Stimulated activated CD8-positive, alpha-beta memory T cell treated with anti-CD3 and anti-CD28 coated beads, Interleukin-12 subunit alpha, Interleukin-12 subunit beta, amount 100 ng/mL, for 1 hour (primary cell): ENCODE measurements at regions not wholly inside any gene's neighbourhood (a gene's known extent, or its start where the extent isn't known, plus 50 kb on each side); places are given as distances from the start of the nearest gene placed in this dataset.
A peak's percentile ranks its signal among the peaks of the same experiment; 100 is the strongest.

Experiments
- DNase-seq: peaks from one replicate; pipeline ENCODE4 v3.0.0-alpha.2; 2020; ENCODE audit warnings: low read depth

DNA sequence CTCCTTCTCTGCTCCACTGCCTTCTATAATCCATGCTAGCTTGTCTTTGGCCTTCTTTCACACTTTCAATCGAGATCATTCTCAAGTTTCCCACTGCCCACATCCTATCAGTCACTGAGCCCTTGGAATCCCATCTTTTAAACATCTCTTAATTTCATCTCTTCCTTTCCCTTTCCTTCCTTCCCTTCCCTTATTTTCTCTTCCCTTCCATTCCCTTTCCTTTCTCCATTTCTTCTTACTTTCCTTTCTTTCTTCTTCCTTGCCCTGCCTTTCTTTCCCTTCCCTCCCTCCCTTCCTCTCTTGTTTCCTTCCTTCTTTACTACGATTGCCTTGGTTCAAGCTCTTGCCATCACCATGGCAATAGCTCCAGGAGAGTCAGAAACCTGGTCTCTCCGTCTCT lies 183.8 kb downstream of the EMP1 start:
- no peak for DNase-seq

DNA sequence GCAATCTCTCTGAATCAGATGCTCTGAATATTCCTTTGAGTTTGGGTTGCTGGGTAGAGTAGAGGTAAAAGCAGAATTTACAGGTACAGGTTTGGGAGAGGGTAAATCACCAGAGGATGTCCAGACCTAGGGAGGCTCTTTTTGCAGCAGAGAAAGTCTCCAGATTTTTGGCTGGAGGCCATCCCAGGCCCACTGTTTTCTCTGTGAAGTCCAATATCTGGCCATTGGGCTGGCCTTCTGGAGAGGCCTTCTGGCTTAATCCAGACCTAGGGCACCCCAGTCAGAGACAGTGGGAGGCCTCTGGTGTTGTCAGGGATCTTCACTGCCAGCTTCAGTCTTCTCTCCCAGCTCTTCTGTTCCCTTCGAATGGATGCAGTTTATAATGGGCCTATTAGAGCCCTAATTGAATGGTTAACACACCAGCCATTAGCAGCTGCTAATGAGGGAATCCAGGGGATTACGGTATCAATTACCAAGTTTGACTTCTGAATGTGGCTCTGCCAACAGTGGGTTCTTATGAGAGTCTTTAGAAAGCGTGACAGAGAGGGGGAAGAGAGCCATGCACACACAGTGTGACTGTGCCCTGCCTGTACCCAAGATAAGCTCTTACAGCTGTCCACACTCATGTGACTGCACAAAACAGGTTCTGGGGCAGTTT lies 183.1 kb downstream of the EMP1 start:
- DNase-seq = no peak

DNA sequence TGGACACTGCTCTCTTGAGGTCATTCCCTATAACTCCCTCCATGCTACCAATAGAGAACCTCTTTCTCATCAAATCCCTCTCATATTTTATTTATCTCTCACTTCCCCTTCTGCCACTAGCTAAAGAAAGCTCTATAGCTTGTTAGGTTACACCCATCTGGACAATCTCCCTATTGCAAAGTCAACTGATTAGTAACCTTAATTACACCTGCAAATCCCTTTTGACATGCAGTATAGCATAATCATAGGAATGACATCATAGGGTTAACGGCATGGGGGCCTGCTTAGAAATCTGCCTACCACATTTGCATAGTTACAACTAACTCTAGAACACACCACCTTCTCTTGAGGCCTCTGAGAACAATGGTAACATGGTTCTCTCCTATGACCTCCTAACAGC lies 181.2 kb downstream of the EMP1 start:
- DNase-seq = no peak

DNA sequence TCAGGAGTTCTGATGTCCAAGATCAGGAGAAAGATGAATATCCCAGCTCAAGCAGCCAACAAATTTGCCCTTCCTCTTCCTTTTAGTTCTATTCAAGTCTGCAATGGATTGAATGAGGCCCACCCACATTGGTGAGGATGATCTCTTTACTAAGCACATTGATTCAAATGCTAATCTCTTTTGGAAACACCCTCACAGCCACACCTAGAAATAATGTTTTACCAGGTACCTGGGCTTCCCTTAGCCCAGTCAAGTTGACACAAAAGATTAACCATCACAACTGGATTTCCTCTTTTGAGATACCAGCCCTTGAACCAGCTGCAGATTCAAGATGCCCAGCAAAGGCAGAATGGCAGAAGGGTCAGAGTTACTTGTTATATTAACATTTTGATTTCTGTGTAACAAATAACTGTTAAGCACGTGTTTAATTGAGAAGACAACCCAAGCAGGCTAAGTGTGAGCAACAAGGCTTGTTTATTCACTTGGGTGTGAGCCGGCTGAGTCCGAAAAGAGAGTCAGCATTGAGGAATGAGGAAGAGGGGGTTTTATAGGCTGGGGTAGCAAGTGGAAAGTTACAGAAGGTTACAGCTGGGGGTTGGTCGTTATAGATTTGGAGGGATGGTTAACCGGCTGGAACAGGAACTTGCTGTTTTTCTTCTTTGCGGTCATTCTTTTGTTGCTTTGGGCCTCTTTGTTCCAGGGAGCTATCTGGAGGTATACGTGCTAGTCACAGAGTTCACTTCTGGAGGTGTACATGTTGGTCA lies 180.3 kb downstream of the EMP1 start:
- DNase-seq = no peak

DNA sequence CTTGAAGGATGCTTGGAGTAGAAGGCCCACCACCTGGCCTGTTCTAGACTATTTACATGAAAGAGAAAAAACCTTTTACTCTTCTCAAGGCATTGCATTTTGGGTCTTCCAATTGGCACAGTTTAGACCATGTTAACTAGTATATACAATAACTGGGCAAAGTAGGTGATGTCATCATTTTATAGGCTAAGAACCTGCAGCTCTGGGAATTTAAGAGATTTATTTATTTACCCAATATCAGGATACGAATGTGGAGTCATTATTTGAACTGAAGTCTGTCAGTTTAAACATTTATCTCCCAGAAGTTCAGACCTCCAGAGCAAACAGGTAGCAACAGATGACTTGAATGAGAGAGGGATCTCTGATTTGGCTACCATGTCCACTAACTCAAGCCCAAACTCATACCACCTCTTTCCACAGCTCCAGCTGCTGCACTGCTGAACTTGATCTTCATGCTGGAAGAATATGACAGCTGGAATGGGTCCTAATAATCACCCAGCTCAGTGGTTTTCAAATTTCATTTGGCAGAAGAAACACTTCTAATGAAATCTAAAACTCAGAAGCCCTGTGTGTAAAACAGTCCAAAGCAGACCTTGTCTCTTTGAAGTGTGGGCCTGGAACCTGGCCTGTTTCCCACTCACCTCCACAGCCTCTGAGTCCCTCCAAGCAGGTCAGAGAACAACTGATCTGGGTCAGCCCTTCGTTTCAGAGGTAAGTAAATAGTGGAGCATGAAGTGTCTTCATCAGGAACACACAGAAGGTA lies 179.2 kb downstream of the EMP1 start:
- no peak for DNase-seq

DNA sequence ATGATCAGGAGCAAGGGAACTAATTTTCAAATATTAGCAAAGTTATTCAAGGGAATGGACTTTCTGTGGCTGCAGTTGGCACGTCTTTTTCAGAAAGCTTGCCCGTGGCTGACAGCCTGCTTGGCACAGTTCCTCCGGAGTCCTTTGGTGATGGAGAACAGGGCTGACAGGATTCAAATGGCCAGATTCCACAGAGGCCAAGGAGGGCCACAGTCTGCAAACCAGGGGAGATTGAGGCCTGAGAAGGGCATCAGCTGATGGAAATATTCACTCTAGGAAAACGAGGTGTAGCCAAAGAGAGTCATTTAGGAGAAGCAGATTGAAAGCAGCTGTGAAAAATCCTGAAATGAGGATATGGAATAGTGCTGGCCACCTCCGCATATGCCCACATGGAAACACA lies 178.3 kb downstream of the EMP1 start:
- DNase-seq = no peak

DNA sequence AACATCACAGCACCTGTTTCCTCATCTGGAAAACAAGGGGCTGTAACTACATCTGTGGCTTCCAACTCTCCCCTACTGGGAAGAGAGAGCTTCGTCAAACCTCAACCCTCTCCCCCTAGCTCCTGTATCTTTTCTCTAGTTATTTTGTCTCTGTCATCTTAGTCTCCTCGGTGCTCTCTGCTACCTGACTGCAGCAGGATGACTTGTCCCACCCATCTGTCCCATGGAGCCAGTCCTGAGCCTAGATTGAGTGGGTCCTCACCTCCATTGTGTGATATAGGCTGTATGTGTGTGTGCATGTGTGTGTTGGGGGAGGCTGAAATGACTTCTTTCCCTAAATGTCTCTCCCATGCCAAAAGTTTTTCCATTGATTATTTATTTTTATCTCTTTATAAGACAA lies 177.3 kb downstream of the EMP1 start:
- no peak for DNase-seq

DNA sequence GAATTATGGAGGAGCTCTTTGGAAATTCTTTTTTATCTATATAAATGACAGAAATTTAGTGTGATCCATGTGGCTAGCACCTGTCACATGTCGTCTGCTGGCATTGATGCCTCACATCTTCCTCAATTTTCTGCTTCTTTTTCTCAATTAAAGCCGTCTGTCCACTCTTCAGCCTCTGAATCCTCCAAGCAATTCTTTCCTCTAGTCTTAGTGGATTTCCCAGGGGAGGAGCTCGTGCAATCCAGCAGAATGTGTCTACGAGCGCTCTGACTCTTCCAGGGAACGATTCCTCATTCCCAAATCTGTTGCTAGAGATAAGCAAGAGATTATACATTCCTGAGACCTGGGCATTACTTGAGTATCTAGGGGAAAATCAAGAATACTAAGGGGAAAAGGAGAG lies 176.6 kb downstream of the EMP1 start:
- no peak for DNase-seq

DNA sequence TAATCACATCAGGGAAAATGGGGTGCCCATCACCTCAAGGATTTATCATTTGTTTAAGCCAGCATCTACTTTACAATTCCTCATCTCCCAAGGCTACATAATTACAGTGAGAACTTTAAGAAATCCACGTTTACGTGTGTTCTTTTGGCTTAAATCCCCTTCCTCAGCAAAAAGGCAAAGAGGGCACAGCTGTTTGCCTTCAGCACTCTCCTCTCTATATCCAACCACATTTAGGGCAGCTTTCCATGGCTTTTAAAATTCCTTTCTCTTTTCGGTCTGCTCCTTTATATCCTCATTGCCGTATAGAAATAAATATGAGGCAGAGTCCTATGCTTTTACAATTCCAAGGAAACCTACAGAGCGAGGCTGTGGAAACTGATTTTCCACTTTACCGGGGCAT lies 175.9 kb downstream of the EMP1 start:
- DNase-seq = no peak

DNA sequence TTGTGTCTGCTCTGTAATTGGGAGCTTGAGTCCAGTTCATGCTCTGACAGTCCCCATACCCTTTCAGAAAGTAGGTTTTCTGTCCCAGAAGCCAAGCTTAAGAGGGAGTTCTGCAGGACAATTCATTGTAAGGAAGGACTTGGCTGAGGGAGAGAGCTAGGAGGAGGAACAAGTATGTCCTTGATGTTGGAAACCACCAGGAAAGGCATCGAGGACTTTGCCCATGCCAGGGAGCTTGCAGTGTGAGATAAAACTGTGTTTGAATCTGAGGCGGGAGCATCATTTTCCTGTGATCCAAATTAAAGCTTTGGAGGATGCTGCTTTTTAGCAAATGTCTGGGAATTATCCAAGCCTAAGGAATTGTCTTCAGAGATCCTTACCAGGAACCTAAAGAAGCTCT lies 175.3 kb downstream of the EMP1 start:
- no peak for DNase-seq

DNA sequence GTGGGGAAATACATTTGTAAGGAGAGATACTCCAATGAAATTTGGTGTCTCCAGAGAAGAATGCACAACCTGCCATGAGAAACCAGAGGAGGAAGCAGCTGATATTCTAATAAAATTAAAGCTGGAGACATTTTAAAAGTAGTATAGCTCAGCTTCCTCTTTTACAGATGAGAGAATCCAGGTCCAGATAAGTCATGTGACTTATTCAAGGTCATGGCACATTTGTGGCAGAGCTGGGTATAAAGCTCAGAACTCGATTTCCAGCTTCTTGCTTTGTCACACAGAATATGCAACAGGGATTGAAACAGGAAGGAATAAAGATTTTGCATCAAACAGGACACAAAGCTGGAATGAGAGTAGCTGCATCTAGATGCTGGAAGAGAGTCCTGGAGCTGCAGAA lies 174.8 kb downstream of the EMP1 start:
- no peak for DNase-seq

DNA sequence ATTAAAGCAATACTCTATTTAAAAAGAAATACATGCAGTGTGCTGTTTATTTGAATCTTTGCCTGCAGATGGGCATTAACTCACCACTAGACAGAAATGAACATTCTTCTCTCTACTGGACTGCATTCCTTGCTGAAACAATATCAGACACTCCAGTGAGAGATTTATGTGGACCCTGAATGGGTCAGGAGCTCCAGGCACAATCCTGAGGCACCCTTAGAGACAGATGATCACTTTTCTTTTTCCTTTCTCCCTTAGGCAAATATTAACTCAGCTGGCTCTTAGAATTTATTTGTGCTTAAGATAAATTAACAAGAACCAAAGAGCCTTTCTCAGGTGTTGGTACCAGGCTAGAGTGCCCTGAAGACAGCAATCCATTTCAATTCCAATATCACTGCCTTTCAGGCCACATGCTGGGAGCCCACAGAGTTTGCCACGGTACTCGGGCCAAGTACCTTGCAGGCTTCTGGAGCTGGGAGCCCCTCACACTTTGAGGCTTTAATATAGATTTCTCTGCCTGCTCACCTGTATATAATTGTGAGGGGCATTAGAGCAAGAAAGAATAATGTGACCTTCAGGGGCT lies 173.0 kb downstream of the EMP1 start:
- DNase-seq = no peak

DNA sequence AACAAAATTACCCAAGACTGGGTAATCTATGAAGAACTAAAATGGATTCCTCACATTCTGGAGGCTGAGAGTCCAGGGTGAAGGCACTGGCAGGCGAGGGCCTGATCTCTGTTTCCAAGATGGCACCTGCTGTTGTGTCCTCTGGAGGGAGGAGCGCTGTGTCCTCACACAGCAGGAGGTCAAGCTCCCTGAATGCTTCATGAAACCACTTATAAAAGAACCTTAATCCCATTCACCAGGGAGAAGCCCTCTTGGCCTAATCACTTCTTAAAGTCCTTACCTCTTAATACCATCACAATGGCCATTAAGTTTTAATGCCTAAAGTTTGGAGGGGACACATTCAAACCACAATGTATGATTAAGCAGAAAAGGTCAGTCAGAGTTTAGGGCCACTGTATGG lies 172.4 kb downstream of the EMP1 start:
- DNase-seq = no peak

DNA sequence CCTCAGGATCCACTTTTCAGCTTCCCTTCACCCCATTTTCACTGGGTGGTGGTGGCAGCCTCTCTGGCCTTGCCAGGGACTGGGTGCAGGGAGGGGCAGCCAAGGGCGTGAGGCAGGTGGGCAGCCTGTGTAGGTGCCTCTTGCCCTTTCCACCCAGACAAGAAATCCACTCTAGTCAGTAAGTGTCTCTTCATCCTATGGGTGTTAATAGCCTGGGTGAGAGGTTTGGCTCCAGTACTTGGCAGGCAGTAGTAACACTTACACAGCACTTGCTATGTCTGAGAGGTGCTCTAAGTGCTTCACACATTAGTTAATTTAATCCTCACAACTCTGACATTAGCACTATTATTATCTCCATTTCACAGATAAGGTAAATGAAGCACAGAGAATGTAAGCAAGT lies 171.9 kb downstream of the EMP1 start:
- no peak for DNase-seq

DNA sequence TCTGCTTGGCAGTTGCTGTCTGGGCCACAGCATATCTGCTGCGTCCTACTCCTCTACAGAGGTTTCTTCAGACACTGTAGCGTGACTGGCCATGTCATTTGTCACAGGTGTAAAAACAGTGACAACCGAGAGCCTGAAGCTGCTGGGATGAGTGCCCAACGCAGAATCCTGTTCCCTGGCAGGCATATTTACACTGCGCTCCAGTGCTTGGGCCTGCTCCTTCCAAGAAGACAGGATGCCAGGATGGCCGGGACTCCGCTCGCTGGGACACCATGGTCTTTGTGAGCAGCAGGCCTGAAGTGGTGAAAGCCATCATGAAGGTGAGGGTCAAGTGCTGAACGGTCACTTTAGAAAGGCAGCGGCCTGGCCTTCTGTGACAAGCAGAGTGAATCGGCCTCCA lies 171.4 kb downstream of the EMP1 start:
- DNase-seq = no peak

DNA sequence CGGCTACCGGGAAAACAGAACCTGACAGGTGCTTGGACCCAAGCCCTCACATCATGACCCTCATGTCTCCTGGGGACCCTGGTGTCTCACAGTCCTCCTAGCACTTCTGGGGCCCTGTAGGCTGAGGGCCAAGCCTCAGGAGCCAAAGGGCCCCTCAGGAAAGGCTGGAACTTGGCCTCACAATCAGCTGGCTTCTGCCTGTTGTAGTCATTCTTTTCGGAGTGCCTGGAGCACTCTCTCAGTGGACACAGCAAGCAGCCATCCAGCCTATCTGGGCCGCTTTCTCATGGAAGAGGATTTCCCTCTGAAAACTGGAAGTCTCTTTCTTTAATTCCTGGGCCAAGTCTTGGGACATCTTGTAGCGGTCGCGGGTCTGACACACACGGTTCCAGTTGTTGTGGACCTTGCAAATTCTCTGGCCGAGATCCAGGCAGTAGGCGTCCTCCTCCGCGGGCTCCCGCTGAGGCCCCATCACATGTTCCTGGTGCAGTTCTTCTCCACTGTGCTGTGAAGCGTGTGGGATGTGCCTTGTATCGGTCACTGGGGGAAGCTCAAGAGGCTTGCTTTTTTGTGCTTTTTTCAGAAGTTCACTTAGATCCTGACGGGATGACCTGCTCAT lies 169.3 kb downstream of the EMP1 start:
- DNase-seq = no peak

DNA sequence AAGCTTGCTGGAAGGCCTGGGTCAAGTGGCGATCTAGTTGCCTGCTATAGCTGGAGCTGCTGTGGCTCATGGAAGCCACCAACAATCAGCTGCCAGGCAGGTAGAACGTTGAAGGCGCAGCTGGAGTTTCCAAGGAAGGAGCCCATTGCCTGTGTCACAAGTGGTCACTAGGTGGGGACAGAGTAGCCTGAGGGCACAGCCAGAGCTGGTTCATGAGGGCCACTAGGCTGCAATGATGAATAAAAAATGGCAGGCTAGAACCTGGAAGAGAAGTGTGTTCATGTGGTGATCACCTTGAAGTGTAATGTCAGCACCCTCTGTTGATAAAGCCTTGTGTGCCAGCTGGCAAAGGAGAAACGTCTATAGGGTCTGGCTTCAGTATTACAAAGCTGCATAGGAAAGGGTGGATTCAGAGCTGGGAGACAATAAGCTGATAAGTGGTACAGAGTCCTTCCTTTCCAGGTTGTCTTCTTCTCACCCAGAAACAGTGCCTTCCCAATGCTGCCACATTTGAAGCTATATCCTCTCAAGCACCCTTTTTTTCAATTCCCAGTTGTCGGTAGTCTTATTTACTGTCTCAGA lies 165.8 kb downstream of the EMP1 start:
- peak; percentile 8 for DNase-seq

DNA sequence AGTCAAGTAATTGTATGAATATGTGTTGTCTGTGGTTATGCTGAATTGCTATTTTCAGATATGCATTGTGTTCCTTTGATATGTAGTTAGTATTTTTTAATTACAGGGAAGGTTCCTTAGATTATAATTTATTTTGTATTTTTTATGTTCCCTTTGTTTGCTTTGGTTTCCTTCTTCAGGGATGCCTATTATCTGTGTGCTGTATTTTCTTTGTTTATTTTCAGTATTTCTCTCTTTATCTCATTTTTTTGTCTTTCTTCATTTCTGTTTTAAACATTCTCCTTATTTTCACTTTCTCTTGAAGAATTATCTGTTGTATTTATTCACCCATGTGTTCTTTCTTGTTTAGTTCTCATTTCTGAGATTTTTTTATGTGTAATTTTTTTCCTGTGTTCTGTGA lies 163.1 kb downstream of the EMP1 start:
- DNase-seq = no peak

DNA sequence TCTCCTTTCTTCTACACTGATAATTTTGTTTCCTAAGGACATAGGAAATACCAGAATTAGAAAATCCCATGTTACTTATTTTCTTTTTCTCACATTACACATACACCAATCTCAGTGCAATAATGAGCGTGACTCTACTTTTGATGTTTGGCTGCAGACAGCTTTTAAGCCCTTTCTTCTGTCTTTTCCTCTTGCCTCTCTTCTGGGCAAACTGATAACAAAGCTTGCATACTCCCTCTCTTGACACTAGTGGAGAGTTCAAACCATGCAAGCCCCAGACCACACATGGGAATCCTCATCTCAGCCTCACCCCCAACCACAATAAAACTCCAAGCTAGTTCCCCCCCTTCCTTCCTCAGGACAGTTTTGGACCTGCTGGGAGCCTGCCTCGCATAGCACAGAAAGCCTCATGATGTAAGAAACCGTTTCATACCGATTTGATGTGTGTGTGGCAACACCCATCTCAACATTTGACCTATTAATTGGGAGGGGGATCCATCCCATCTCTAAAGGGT lies 161.9 kb downstream of the EMP1 start:
- no peak for DNase-seq

DNA sequence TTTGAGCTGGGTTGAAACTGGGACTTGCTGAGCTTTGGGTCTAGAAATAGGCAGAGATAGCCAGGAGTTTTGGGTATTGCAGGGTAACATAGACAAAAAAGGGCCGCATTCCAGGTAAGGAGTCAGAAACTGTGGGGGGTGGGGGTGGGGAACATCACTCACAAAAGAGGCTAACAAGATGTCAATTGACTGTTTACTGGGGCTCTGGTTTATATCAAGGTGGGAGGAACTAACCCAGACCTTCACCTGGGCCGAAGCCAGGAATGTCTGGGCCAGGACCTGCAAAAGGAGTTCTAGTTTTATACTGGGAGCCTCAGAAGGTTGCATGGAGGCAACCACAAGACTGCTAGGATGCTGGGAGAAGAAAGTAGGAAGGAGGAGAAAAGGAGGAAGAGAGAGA lies 154.4 kb downstream of the EMP1 start:
- no peak for DNase-seq

DNA sequence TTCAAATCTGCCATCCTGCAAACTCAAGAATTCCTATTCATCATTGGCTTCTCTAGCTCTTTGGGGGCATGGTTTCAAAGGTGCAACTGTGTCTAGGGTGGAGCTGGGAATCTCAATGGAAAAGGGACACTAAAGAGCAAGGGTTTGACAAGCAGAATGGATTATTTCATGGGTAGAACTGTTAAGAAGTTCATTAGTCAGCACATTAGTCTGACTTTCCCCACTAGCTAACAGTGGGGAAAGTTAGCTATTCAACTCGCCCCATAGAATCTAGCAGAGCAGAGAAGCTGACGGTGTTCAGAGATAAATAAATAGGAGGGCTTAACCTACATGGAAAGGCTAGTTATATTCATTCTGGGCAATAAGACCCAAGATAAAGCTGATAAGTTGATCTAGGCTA lies 153.9 kb downstream of the EMP1 start:
- DNase-seq = no peak

DNA sequence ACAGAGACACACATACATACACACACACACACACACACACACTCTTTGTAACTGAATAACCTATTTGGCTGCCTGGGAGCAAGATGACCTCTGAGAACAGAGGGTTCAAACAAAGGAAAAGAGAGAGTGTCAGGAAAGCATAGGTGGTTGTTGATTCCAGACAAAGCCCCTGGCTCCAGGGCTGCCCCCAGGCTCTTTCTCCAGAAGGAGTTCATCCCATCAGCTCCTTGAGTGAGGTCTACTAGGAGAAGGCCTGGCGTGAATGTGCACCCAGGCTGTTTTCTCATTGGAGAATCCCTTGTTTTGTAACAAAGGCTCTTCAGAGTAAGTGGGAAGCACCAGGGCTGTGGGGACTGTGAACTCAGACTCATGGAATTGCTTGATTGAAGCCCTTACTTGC lies 151.9 kb downstream of the EMP1 start:
- DNase-seq = no peak
